ENCODE measurements at regions not wholly inside any gene's neighbourhood (a gene's known extent, or its start where the extent isn't known, plus 50 kb on each side); places are given as distances from the start of the nearest gene placed in this dataset.
"Not testable (repeated sequence)": the region's sequence is repeated elsewhere in the genome, so short reads cannot be mapped to it uniquely, and the experiment has no call there.

DNA sequence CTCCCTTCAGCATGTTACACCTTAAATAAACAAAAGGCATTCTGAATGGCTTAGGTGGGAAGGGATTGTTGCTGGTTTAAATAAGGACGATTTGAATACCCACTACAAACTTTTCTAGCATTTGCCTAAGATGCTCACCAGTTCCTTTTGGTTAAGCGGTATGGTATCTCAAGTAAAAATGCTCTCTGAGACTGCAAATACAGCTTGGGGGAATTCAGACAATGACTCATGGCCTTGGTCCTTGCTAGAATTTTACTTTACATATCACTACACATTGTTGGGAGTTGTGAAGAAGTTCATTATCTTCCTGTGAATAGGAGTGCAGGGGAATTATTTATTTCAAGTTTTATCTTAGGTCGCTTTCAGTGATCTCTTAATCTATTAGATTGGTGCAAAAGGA lies 670.7 kb downstream of the UTRN start:
- Histone ChIP-seq H3K9me3 (ENCODE audit: low read depth, low read length, poor library complexity, severe bottlenecking) (no peaks in the 10 kb centered on the region), H3K27me3 (replicated peaks; ENCODE audit: insufficient read depth, low read depth, low read length, poor library complexity) (no peaks in the 10 kb centered on the region), H3K4me1 (ENCODE audit: insufficient read depth, low read length, poor library complexity, severe bottlenecking) (peaks cover 34% of the 10 kb centered on the region), H3K27ac (ENCODE audit: low read depth, low read length, poor library complexity, severe bottlenecking) (no peak overlapping the region), H3K4me3 (ENCODE audit: low read depth, low read length, poor library complexity, severe bottlenecking) (no peak overlapping the region), H3K36me3 (ENCODE audit: insufficient read depth, low read length, poor library complexity, severe bottlenecking) (no peaks in the 10 kb centered on the region)
- ChIA-PET POLR2A (ENCODE audit: low non-redundant PET) (no interaction called here), CTCF (no interaction called here)
- no TSS peak for BruUV-seq (replicated peaks)
- TF ChIP-seq, protein P1, sequence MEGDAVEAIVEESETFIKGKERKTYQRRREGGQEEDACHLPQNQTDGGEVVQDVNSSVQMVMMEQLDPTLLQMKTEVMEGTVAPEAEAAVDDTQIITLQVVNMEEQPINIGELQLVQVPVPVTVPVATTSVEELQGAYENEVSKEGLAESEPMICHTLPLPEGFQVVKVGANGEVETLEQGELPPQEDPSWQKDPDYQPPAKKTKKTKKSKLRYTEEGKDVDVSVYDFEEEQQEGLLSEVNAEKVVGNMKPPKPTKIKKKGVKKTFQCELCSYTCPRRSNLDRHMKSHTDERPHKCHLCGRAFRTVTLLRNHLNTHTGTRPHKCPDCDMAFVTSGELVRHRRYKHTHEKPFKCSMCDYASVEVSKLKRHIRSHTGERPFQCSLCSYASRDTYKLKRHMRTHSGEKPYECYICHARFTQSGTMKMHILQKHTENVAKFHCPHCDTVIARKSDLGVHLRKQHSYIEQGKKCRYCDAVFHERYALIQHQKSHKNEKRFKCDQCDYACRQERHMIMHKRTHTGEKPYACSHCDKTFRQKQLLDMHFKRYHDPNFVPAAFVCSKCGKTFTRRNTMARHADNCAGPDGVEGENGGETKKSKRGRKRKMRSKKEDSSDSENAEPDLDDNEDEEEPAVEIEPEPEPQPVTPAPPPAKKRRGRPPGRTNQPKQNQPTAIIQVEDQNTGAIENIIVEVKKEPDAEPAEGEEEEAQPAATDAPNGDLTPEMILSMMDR (conservative IDR thresholded peaks at IDR 0.05; ENCODE audit: low read depth, low read length): no peak
- TF ChIP-seq EZH2 (IDR thresholded peaks at IDR 0.05; ENCODE audit: borderline replicate concordance, low read depth, low read length, poor library complexity, severe bottlenecking): no peak
- intact Hi-C loops (cut with micrococcal nuclease; ENCODE audit: unreplicated experiment): loop anchor here (10.0 kb wide), 2 partner anchors 469 to 749 kb away; no protein-coding TSS in a partner anchor
- DNase-seq (ENCODE audit: low spot score): no peak

DNA sequence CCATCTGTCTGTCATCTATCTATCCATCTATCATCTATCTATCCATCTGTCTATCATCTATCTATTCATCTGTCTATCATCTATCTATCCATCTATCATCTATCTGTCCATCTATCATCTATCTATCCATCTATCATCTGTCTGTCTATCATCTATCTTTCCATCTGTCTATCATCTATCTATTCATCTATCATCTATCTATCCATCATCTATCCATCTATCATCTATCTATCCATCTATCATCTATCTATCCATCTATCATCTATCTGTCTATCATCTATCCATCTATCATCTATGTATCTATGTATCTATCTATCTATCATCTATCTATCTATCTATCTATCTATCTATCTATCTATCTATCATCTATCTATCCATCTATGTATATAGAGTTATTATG lies 671.6 kb downstream of the UTRN start:
- POLR2A ChIA-PET (ENCODE audit: low non-redundant PET); H3K9me3 ChIP-seq (ENCODE audit: low read depth, low read length, poor library complexity, severe bottlenecking); H3K27me3 ChIP-seq (replicated peaks; ENCODE audit: insufficient read depth, low read depth, low read length, poor library complexity); DNase-seq (ENCODE audit: low spot score); BruUV-seq (replicated peaks); H3K4me3 ChIP-seq (ENCODE audit: low read depth, low read length, poor library complexity, severe bottlenecking); H3K27ac ChIP-seq (ENCODE audit: low read depth, low read length, poor library complexity, severe bottlenecking); H3K36me3 ChIP-seq (ENCODE audit: insufficient read depth, low read length, poor library complexity, severe bottlenecking); CTCF ChIA-PET: not testable (repeated sequence)
- intact Hi-C loops (cut with micrococcal nuclease; ENCODE audit: unreplicated experiment): loop anchor here (10.0 kb wide), 2 partner anchors 468 to 748 kb away; no protein-coding TSS in a partner anchor
- H3K4me1 ChIP-seq (ENCODE audit: insufficient read depth, low read length, poor library complexity, severe bottlenecking): peaks cover 25% of the 10 kb centered on the region

DNA sequence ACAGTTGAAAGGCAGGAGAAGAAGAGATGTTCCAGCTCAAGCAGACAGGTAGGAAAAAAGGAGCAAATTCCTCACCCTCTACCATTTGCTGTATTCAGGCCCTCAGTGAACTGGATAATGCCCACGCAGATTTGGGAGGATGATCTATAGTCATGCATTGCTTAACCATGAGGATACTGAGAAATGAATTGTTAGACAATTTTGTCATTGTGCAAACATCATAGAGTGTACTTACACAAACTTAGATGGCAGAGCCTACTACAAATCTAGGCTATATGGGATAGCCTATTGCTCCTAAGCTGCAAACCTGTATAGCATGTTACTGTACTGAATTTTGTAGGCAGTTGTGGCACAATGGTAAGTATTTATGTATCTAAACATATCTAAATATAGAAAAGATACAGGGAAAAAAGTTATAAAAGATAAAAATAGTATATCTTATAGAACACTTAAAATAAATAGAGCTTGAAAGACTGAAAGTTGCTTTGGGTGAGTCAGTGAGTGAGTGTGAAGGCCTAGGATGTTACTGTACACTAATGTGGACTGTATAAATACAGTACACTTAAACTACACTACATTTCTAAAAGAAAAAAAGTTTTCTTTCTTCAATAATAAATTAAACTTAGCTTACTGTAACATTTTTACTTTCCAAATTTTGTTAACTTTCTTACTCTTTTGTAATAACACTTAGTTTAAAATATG lies 672.3 kb downstream of the UTRN start:
- Histone ChIP-seq H3K9me3 (ENCODE audit: low read depth, low read length, poor library complexity, severe bottlenecking) (no peaks in the 10 kb centered on the region), H3K36me3 (ENCODE audit: insufficient read depth, low read length, poor library complexity, severe bottlenecking) (no peaks in the 10 kb centered on the region), H3K4me1 (ENCODE audit: insufficient read depth, low read length, poor library complexity, severe bottlenecking) (peaks cover 20% of the 10 kb centered on the region), H3K27me3 (replicated peaks; ENCODE audit: insufficient read depth, low read depth, low read length, poor library complexity) (no peaks in the 10 kb centered on the region), H3K4me3 (ENCODE audit: low read depth, low read length, poor library complexity, severe bottlenecking) (no peak overlapping the region), H3K27ac (ENCODE audit: low read depth, low read length, poor library complexity, severe bottlenecking) (no peak overlapping the region)
- CTCF ChIA-PET: no interaction called here
- intact Hi-C loops (cut with micrococcal nuclease; ENCODE audit: unreplicated experiment): loop anchor here (10.0 kb wide), 2 partner anchors 467 to 747 kb away; no protein-coding TSS in a partner anchor
- POLR2A ChIA-PET (ENCODE audit: low non-redundant PET): no interaction called here
- TF ChIP-seq EZH2 (IDR thresholded peaks at IDR 0.05; ENCODE audit: borderline replicate concordance, low read depth, low read length, poor library complexity, severe bottlenecking): no peak
- TF ChIP-seq, protein P1 (conservative IDR thresholded peaks at IDR 0.05; ENCODE audit: low read depth, low read length): no peak
- DNase-seq (ENCODE audit: low spot score): no peak
- BruUV-seq (replicated peaks): no TSS peak

DNA sequence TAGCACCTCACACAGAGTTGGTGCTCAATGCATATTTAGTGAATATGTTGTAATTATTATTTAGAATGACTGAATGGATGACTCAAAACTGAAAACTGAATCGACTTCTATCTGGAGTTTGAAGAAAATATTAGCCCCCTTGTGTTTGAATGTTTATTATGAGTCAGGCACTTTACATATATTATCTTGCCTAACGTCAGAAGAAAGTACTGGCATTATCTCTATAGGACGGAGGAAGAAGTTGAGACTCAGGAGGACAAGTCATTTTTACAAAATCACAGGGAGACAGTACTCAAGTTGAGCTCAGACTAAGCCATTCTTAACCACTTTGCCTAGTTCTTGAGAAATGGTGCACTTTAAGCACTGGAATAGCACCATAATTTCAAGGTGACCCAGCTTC lies 684.0 kb downstream of the UTRN start:
- CTCF ChIA-PET: no interaction called here

More for the DNA sequence above, 684.0 kb downstream of the UTRN start:
- no peaks in the 10 kb centered on the region for H3K9me3 ChIP-seq (ENCODE audit: low read depth, low read length, poor library complexity, severe bottlenecking)
- H3K27ac ChIP-seq (ENCODE audit: low read depth, low read length, poor library complexity, severe bottlenecking): no peak overlapping the region
- intact Hi-C loops (cut with micrococcal nuclease; ENCODE audit: unreplicated experiment): no loop called here
- TF ChIP-seq EZH2 (IDR thresholded peaks at IDR 0.05; ENCODE audit: borderline replicate concordance, low read depth, low read length, poor library complexity, severe bottlenecking): no peak
- TF ChIP-seq, protein P1 (conservative IDR thresholded peaks at IDR 0.05; ENCODE audit: low read depth, low read length): no peak
- H3K27me3 ChIP-seq (replicated peaks; ENCODE audit: insufficient read depth, low read depth, low read length, poor library complexity): no peaks in the 10 kb centered on the region
- POLR2A ChIA-PET (ENCODE audit: low non-redundant PET): no interaction called here
- no peaks in the 10 kb centered on the region for H3K36me3 ChIP-seq (ENCODE audit: insufficient read depth, low read length, poor library complexity, severe bottlenecking)
- DNase-seq (ENCODE audit: low spot score): no peak
- no peak overlapping the region for H3K4me3 ChIP-seq (ENCODE audit: low read depth, low read length, poor library complexity, severe bottlenecking)
- BruUV-seq (replicated peaks): no TSS peak
- peaks cover 5% of the 10 kb centered on the region for H3K4me1 ChIP-seq (ENCODE audit: insufficient read depth, low read length, poor library complexity, severe bottlenecking)
